Brain microvascular endothelial cell (primary cell): ENCODE measurements at regions not wholly inside any gene's neighbourhood (a gene's known extent, or its start where the extent isn't known, plus 50 kb on each side); places are given as distances from the start of the nearest gene placed in this dataset.

Experiments used
- DNase-seq: peaks from one replicate; pipeline ENCODE4 v3.0.0-alpha.2; 2020
- H3K27ac ChIP-seq: fragments of 250-450 bp; sonication (Bioruptor Pico); 2 replicates; pipeline ENCODE4 v1.5.1; 2020; ENCODE audit warnings: mild to moderate bottlenecking, moderate library complexity
- H3K27me3 ChIP-seq: fragments of 250-450 bp; sonication (Bioruptor Pico); replicated peaks from 2 replicates; pipeline ENCODE4 v1.5.1; 2020; ENCODE audit warnings: mild to moderate bottlenecking
- H3K36me3 ChIP-seq: fragments of 250-450 bp; sonication (Bioruptor Pico); replicated peaks from 2 replicates; pipeline ENCODE4 v1.5.1; 2020; ENCODE audit warnings: mild to moderate bottlenecking
- H3K4me3 ChIP-seq: 2 replicates; pipeline ENCODE4 v1.5.1; 2011; ENCODE audit warnings: low read depth, mild to moderate bottlenecking, control low read depth, low read length, moderate library complexity
- in situ Hi-C: cut with HindIII; loops from 2 replicates; pipeline ENCODE4 v1.10.0; 2017; ENCODE audit warnings: low sequenced_read_pairs, low pct_ligation_motif_present
- TF ChIP-seq, protein P1 (sequence below): IDR thresholded peaks from 2 replicates; pipeline ENCODE4 v1.5.1; 2011; ENCODE audit warnings: low read depth, mild to moderate bottlenecking, moderate library complexity, low read length, control low read depth, inconsistent platforms; ENCODE audit errors: missing control alignments

GRCh38 chr3:22101351-22101750, 350.3 kb upstream of the ZNF385D start:
- Histone ChIP-seq H3K36me3 (no peaks in the 10 kb centered on the region), H3K27ac (no peak overlapping the region), H3K27me3 (no peaks in the 10 kb centered on the region), H3K4me3 (no peak overlapping the region)
- DNase-seq, result no peak
- in situ Hi-C loops, result no loop called here
- TF ChIP-seq, protein P1, sequence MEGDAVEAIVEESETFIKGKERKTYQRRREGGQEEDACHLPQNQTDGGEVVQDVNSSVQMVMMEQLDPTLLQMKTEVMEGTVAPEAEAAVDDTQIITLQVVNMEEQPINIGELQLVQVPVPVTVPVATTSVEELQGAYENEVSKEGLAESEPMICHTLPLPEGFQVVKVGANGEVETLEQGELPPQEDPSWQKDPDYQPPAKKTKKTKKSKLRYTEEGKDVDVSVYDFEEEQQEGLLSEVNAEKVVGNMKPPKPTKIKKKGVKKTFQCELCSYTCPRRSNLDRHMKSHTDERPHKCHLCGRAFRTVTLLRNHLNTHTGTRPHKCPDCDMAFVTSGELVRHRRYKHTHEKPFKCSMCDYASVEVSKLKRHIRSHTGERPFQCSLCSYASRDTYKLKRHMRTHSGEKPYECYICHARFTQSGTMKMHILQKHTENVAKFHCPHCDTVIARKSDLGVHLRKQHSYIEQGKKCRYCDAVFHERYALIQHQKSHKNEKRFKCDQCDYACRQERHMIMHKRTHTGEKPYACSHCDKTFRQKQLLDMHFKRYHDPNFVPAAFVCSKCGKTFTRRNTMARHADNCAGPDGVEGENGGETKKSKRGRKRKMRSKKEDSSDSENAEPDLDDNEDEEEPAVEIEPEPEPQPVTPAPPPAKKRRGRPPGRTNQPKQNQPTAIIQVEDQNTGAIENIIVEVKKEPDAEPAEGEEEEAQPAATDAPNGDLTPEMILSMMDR, result no peak

DNA sequence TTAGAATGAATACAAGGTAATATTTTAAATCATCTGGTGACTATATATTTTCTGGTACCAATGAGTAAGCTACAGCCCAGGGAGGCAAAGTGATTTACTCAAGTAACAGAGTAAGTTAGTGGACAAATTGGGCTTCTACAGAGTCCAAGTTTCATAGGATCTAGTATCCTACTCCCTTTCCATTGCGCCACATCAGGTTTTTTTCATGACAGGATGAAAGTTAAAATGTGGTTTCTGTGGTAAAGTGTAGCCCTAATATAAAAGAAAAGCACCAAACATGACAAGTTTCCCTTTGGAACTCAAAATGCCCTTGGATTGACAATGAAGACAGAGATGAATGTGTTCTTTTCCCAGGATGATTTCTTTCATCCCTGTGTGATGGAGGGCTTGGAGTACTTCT, 350.8 kb upstream of the ZNF385D start:
- no peak overlapping the region for H3K27ac ChIP-seq
- in situ Hi-C loops, result no loop called here
- TF ChIP-seq, protein P1, result no peak
- DNase-seq, result no peak
- H3K4me3 ChIP-seq, result no peak overlapping the region
- no peaks in the 10 kb centered on the region for H3K36me3 ChIP-seq
- no peaks in the 10 kb centered on the region for H3K27me3 ChIP-seq

GRCh38 chr3:22103423-22103822, 352.4 kb upstream of the ZNF385D start:
- DNase-seq, result no peak
- H3K36me3 ChIP-seq, result no peaks in the 10 kb centered on the region
- no peak overlapping the region for H3K4me3 ChIP-seq
- TF ChIP-seq, protein P1, result no peak
- in situ Hi-C loops, result no loop called here
- H3K27me3 ChIP-seq, result no peaks in the 10 kb centered on the region
- H3K27ac ChIP-seq, result no peak overlapping the region

GRCh38 chr3:22106213-22106896, 355.3 kb upstream of the ZNF385D start:
- Histone ChIP-seq H3K4me3 (no peak overlapping the region), H3K36me3 (no peaks in the 10 kb centered on the region), H3K27me3 (no peaks in the 10 kb centered on the region), H3K27ac (no peak overlapping the region)
- no peak for DNase-seq
- in situ Hi-C loops, result no loop called here
- TF ChIP-seq, protein P1, result no peak

DNA sequence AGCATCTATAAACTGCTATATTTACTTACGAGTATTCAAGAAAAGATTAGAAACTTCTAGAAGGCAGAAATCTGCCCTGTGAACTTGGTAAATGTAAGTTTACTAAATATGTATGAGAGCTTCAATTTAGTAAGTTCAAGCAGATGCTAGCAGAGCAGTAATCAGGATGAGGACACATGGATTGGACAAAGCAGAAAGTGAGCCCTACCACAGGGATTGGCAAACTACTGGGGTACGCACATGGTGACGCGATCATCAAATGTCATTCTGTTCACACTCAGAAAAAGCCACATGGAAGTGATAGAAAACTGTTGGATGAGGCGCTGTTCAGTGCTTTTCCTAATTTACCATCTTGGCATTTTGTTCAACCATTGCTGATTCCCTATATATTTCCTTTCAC, 360.2 kb upstream of the ZNF385D start:
- TF ChIP-seq, protein P1, result no peak
- in situ Hi-C loops, result no loop called here

DNA sequence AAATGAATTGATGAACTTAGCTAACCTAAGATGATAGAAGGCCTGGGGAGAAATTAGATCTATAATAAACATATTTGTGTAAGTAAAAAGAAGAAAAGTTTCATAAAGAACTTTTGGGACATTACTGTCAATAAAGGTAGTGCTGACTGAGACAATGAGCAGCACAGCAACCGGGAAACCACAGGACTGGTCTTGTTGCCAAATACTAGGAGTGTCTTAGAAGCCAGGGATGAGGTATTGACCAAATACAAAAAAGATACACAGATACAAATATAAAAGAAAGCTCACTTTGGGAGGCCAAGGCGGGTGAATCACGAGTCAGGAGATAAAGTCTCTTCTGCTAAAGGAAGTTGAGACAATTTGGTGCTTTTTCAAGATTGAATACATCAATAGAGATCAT, 362.4 kb upstream of the ZNF385D start:
- in situ Hi-C loops, result no loop called here
- H3K27ac ChIP-seq, result no peak overlapping the region
- TF ChIP-seq, protein P1, result no peak
- no peak overlapping the region for H3K4me3 ChIP-seq
- no peaks in the 10 kb centered on the region for H3K27me3 ChIP-seq
- peak; percentile 12 for DNase-seq
- H3K36me3 ChIP-seq, result no peaks in the 10 kb centered on the region

More for the DNA sequence above, 360.2 kb upstream of the ZNF385D start:
- H3K4me3 ChIP-seq, result no peak overlapping the region
- DNase-seq, result no peak
- H3K27me3 ChIP-seq, result no peaks in the 10 kb centered on the region
- no peak overlapping the region for H3K27ac ChIP-seq
- H3K36me3 ChIP-seq, result no peaks in the 10 kb centered on the region
